HepG2 (cell line): ENCODE measurements at regions not wholly inside any gene's neighbourhood (a gene's known extent, or its start where the extent isn't known, plus 50 kb on each side); places are given as distances from the start of the nearest gene placed in this dataset.

ENCODE experiments used
- ATAC-seq: fragments of 200-7000 bp; cut with Tn5 transposase; 3 replicates; pipeline ENCODE4 v1.9.1; 2020; ENCODE audit warnings: mild to moderate bottlenecking, moderate library complexity
- BruUV-seq: library from RNA; stranded (reverse); fragments of 400-500 nt; replicated peaks from 2 replicates; lab custom pipeline; 2021; lab: Mats Ljungman, UMichigan
- CTCF ChIA-PET: fragments of 300-600 bp; formaldehyde crosslinking; extraction: SDS; loops from one replicate; lab custom pipeline; 2021; ENCODE audit warnings: low total read pairs, inconsistent platforms, low intra/inter-chr PET ratio; lab: Yijun Ruan, JAX
- POLR2A ChIA-PET: fragments of 350-600 bp; sonication (Branson Sonifier 250); formaldehyde crosslinking; loops from one replicate; lab custom pipeline; 2020; ENCODE audit warnings: antibody characterized with exemption, inconsistent platforms; lab: Yijun Ruan, JAX
- DNase-seq: peaks from one replicate; pipeline ENCODE4 v3.0.0-alpha.2; 2015; ENCODE audit warnings: low spot score
- FAIRE-seq: peaks from 3 replicates; lab custom pipeline; 2011; peaks lifted over from hg19 to GRCh38; lab: Jason Lieb, UNC
- H2AFZ ChIP-seq: one replicate; pipeline ENCODE4 v1.6.1; 2011; ENCODE audit warnings: low read length, inconsistent platforms
- H3K27ac ChIP-seq: fragments of 300-600 bp; 3 replicates; pipeline ENCODE4 v1.8.0; 2011; ENCODE audit warnings: mixed run types, mild to moderate bottlenecking, mixed read lengths, low read length, inconsistent platforms; ENCODE audit not compliant: insufficient read depth; ENCODE audit errors: extremely low read length
- H3K27me3 ChIP-seq, 2 experiments: fragments of 200-600 bp in 1 of 2; 2 replicates in 1 of 2; 3 replicates in 1 of 2; pipeline versions ENCODE4 v1.6.0 to v1.8.0; 2011; ENCODE audit warnings: low read length in 2 of 2, mild to moderate bottlenecking in 2 of 2, moderate library complexity in 2 of 2, inconsistent platforms in 1 of 2; ENCODE audit not compliant: insufficient read depth in 2 of 2, control insufficient read depth in 1 of 2
- H3K36me3 ChIP-seq, 2 experiments: fragments of 200-600 bp in 1 of 2; replicated peaks in 1 of 2; 2 replicates in 1 of 2; 3 replicates in 1 of 2; pipeline versions ENCODE4 v1.5.1 to v1.8.0; 2011; ENCODE audit warnings: low read length in 2 of 2, inconsistent platforms in 1 of 2; ENCODE audit not compliant: insufficient read depth in 2 of 2, control insufficient read depth in 1 of 2
- H3K4me1 ChIP-seq: 2 replicates; pipeline ENCODE4 v1.5.1; 2012; ENCODE audit warnings: low read length, inconsistent platforms; ENCODE audit not compliant: insufficient read depth
- H3K4me2 ChIP-seq: 2 replicates; pipeline ENCODE4 v1.6.0; 2011; ENCODE audit warnings: low read depth, low read length, inconsistent platforms
- H3K4me3 ChIP-seq, 3 experiments: fragments of 200-600 bp in 1 of 3; sonication (generic), shearing (Covaris generic) in 1 of 3; replicated peaks in 1 of 3; 2 replicates each; pipeline ENCODE4 v1.5.1; 2011 to 2016; ENCODE audit warnings: low read length in 3 of 3, inconsistent platforms in 2 of 3, low read depth in 2 of 3, mild to moderate bottlenecking in 2 of 3, control low read depth in 1 of 3, mixed read lengths in 1 of 3; ENCODE audit not compliant: insufficient read depth in 1 of 3
- H3K79me2 ChIP-seq: one replicate; pipeline ENCODE4 v1.6.1; 2011; ENCODE audit warnings: low read length, inconsistent platforms; ENCODE audit not compliant: insufficient read depth
- H3K9ac ChIP-seq: 2 replicates; pipeline ENCODE4 v1.6.0; 2011; ENCODE audit warnings: mild to moderate bottlenecking, low read depth, low read length, inconsistent platforms; ENCODE audit not compliant: insufficient read depth
- H3K9me3 ChIP-seq: 2 replicates; pipeline ENCODE4 v1.5.1; 2012; ENCODE audit warnings: mild to moderate bottlenecking, low read length
- H4K20me1 ChIP-seq: 2 replicates; pipeline ENCODE4 v1.6.0; 2011; ENCODE audit warnings: inconsistent platforms, mild to moderate bottlenecking, low read length, moderate library complexity; ENCODE audit not compliant: insufficient read depth
- ATF2 ChIP-seq: sonication (generic); formaldehyde crosslinking; IDR thresholded peaks from 2 replicates; pipeline ENCODE4 v1.4.0; 2020; ENCODE audit warnings: missing genetic modification reagents
- HOXA7 ChIP-seq: sonication (generic); formaldehyde crosslinking; IDR thresholded peaks from 2 replicates; pipeline ENCODE4 v1.8.1; 2022; ENCODE audit warnings: mild to moderate bottlenecking, missing genetic modification reagents, moderate library complexity
- JUND ChIP-seq: sonication (generic); formaldehyde crosslinking; IDR thresholded peaks from 2 replicates; pipeline ENCODE4 v1.8.0; 2022; ENCODE audit warnings: mild to moderate bottlenecking, missing genetic modification reagents
- NR3C1 ChIP-seq: sonication (generic); formaldehyde crosslinking; IDR thresholded peaks from 2 replicates; pipeline ENCODE4 v1.4.0; 2020; ENCODE audit warnings: missing genetic modification reagents
- POLR2AphosphoS5 ChIP-seq: IDR thresholded peaks from 2 replicates; pipeline ENCODE4 v1.6.1; 2012; ENCODE audit warnings: low read depth, low read length
- RNF2 ChIP-seq: fragments of 450-650 bp; conservative IDR thresholded peaks from 2 replicates; pipeline ENCODE4 v1.6.1; 2016; ENCODE audit warnings: low read depth
- STAG1 ChIP-seq: sonication (generic); formaldehyde crosslinking; IDR thresholded peaks from 2 replicates; pipeline ENCODE4 v1.4.0; 2020; ENCODE audit warnings: missing genetic modification reagents
- YEATS4 ChIP-seq: sonication (generic); formaldehyde crosslinking; IDR thresholded peaks from 2 replicates; pipeline ENCODE4 v1.4.0; 2020; ENCODE audit warnings: missing genetic modification reagents, borderline replicate concordance
- ZBTB1 ChIP-seq: sonication (generic); formaldehyde crosslinking; IDR thresholded peaks from 2 replicates; pipeline ENCODE4 v1.4.0; 2020; ENCODE audit warnings: missing genetic modification reagents, borderline replicate concordance
- ZFP62 ChIP-seq: sonication (generic); formaldehyde crosslinking; IDR thresholded peaks from 2 replicates; pipeline ENCODE4 v1.4.0; 2020; ENCODE audit warnings: missing genetic modification reagents
- ZNF30 ChIP-seq: sonication (generic); formaldehyde crosslinking; IDR thresholded peaks from 2 replicates; pipeline ENCODE4 v1.5.0; 2020; ENCODE audit warnings: mild to moderate bottlenecking, missing genetic modification reagents
- ZNF616 ChIP-seq: sonication (generic); formaldehyde crosslinking; IDR thresholded peaks from 2 replicates; pipeline ENCODE4 v1.5.0; 2020; ENCODE audit warnings: low read depth, mild to moderate bottlenecking, missing genetic modification reagents
- ZNF720 ChIP-seq: sonication (generic); formaldehyde crosslinking; IDR thresholded peaks from 2 replicates; pipeline ENCODE4 v1.4.0; 2020; ENCODE audit warnings: missing genetic modification reagents
- WGBS: methylation state at CpG from one replicate; pipeline ENCODE4 v1.1.6; 2017; ENCODE audit warnings: low lambda C conversion rate; 5-methylcytosine and 5-hydroxymethylcytosine counted together
- in situ Hi-C: cut with HindIII; loops from 2 replicates; pipeline ENCODE4 v1.10.0; 2017; ENCODE audit warnings: low pct_unique_long_range_greater_than_20kb; ENCODE audit not compliant: extremely low pct_ligation_motif_present
- intact Hi-C: fragments of 100-400 bp; cut with micrococcal nuclease; formaldehyde crosslinking; loops from one replicate; pipeline ENCODE4 v1.10.0; 2022; ENCODE audit not compliant: unreplicated experiment
- TF ChIP-seq, protein P1 (sequence below): sonication (generic); formaldehyde crosslinking; IDR thresholded peaks from 2 replicates; pipeline ENCODE4 v1.5.0; 2020; ENCODE audit warnings: mild to moderate bottlenecking, missing genetic modification reagents, moderate library complexity

DNA sequence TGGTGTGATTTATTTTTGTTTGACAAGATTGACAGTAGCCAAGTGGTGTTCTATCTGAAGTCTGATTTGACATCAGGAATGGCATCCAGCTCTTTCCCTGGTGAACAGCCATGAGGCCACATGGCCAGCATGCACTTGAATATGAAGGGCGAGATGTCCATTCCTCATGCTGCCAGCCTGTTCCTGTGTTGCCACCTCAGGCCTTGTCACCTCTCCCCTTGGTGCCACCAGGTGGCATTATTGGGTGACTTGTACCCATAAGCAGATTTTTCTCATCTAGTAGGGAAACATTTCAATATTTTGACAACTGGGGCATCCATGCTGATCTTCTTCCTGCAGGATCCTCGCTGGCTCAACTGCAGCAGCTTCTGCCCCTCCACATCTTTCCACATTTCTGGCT is 199.1 kb downstream of the ERMARD start:
- Histone ChIP-seq H3K4me2 (no peak overlapping the region), H3K9ac (no peak overlapping the region), H2AFZ (no peak overlapping the region), H3K4me3 (no peak overlapping the region), H3K9me3 (no peaks in the 10 kb centered on the region), H3K27ac (no peak overlapping the region), H3K36me3 (no peaks in the 10 kb centered on the region), H3K4me1 (no peaks in the 10 kb centered on the region), H3K27me3 (peaks cover 0 to 4% of the 10 kb centered on the region in 2 experiments; a peak in 2 of 5 replicates), H4K20me1 (no peaks in the 10 kb centered on the region), H3K79me2 (no peaks in the 10 kb centered on the region)
- ATAC-seq, result no peak
- FAIRE-seq, result no peak
- in situ Hi-C loops, result loop anchor here (10.0 kb wide), 1 partner anchor 564 kb away; no protein-coding TSS in a partner anchor
- WGBS, result 17% methylated on average over 2 of the region's 2 CpGs
- intact Hi-C loops, result loop anchor here (5.0 kb wide), 1 partner anchor 567 kb away; no protein-coding TSS in a partner anchor
- TF ChIP-seq NR3C1 (CRISPR knock-in tag) (no peak), ZNF720 (CRISPR knock-in tag) (no peak), YEATS4 (CRISPR knock-in tag) (no peak), HOXA7 (no peak), STAG1 (CRISPR knock-in tag) (peak; percentile 47), POLR2AphosphoS5 (no peak), ATF2 (no peak), ZNF616 (CRISPR knock-in tag) (no peak), JUND (no peak), ZFP62 (CRISPR knock-in tag) (no peak), ZBTB1 (no peak), RNF2 (no peak), ZNF30 (CRISPR knock-in tag) (no peak)
- TF ChIP-seq, protein P1, sequence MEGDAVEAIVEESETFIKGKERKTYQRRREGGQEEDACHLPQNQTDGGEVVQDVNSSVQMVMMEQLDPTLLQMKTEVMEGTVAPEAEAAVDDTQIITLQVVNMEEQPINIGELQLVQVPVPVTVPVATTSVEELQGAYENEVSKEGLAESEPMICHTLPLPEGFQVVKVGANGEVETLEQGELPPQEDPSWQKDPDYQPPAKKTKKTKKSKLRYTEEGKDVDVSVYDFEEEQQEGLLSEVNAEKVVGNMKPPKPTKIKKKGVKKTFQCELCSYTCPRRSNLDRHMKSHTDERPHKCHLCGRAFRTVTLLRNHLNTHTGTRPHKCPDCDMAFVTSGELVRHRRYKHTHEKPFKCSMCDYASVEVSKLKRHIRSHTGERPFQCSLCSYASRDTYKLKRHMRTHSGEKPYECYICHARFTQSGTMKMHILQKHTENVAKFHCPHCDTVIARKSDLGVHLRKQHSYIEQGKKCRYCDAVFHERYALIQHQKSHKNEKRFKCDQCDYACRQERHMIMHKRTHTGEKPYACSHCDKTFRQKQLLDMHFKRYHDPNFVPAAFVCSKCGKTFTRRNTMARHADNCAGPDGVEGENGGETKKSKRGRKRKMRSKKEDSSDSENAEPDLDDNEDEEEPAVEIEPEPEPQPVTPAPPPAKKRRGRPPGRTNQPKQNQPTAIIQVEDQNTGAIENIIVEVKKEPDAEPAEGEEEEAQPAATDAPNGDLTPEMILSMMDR (CRISPR knock-in tag), result peak; percentile 48
- CTCF ChIA-PET, result no interaction called here
- DNase-seq, result no peak
- POLR2A ChIA-PET, result no interaction called here
- BruUV-seq, result no TSS peak
